ENCODE measurements at regions not wholly inside any gene's neighbourhood (a gene's known extent, or its start where the extent isn't known, plus 50 kb on each side); places are given as distances from the start of the nearest gene placed in this dataset.

GRCh38 chr2:14977021-14977420 is 344.5 kb downstream of the LRATD1 start:
- H3K9me3 Mint-ChIP-seq, result no peaks in the 10 kb centered on the region
- H3K4me3 Mint-ChIP-seq, result no peak overlapping the region
- TF ChIP-seq CTCF (IDR thresholded peaks at IDR 0.05; ENCODE audit: unreplicated experiment in 3 of 3), result no peak
- no peaks in the 10 kb centered on the region for H3K27me3 Mint-ChIP-seq (ENCODE audit: low read depth)
- peak overlapping the region; percentile 68 to 86 (median 73) for H3K27ac Mint-ChIP-seq
- H3K36me3 Mint-ChIP-seq (ENCODE audit: low read depth), result no peaks in the 10 kb centered on the region
- H3K4me1 Mint-ChIP-seq, result peaks cover 39% of the 10 kb centered on the region

GRCh38 chr2:14978845-14979244 is 346.3 kb downstream of the LRATD1 start:
- H3K27me3 Mint-ChIP-seq (ENCODE audit: low read depth), result no peaks in the 10 kb centered on the region
- no peaks in the 10 kb centered on the region for H3K9me3 Mint-ChIP-seq
- TF ChIP-seq CTCF (IDR thresholded peaks at IDR 0.05; ENCODE audit: unreplicated experiment in 3 of 3), result no peak
- H3K4me3 Mint-ChIP-seq, result no peak overlapping the region
- H3K36me3 Mint-ChIP-seq (ENCODE audit: low read depth), result no peaks in the 10 kb centered on the region
- H3K27ac Mint-ChIP-seq, result peak overlapping the region in 2 of 3 experiments; percentile 27 to 55
- peaks cover 39% of the 10 kb centered on the region for H3K4me1 Mint-ChIP-seq

GRCh38 chr2:14982790-14983189 is 350.3 kb downstream of the LRATD1 start:
- TF ChIP-seq CTCF (IDR thresholded peaks at IDR 0.05; ENCODE audit: unreplicated experiment in 3 of 3), result no peak
- no peak overlapping the region for H3K4me3 Mint-ChIP-seq
- H3K27ac Mint-ChIP-seq, result no peak overlapping the region
- H3K4me1 Mint-ChIP-seq, result peaks cover 31% of the 10 kb centered on the region
- H3K27me3 Mint-ChIP-seq (ENCODE audit: low read depth), result no peaks in the 10 kb centered on the region
- no peaks in the 10 kb centered on the region for H3K36me3 Mint-ChIP-seq (ENCODE audit: low read depth)
- H3K9me3 Mint-ChIP-seq, result no peaks in the 10 kb centered on the region

DNA sequence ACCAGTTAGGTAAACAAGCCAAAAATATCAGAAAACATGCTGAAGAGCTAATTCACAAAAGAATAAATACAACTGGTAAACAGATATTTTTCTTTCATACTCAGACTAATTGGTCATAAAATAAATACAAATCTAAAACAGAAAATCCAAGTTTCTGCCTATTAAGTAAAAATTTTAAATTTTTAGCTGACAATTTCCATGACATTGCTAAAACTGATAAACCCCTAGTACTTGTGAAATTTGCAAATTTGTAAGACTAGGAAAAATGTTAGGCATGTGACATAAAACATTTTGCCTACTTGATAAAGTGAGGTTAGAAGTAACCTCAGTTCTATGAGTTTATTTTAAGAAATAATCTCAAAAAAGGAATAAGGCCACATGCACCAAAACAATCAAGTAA is 356.1 kb downstream of the LRATD1 start:
- H3K9me3 Mint-ChIP-seq, result no peaks in the 10 kb centered on the region
- H3K27me3 Mint-ChIP-seq (ENCODE audit: low read depth), result peaks cover 3% of the 10 kb centered on the region
- H3K27ac Mint-ChIP-seq, result no peak overlapping the region
- no peaks in the 10 kb centered on the region for H3K36me3 Mint-ChIP-seq (ENCODE audit: low read depth)
- H3K4me3 Mint-ChIP-seq, result no peak overlapping the region
- H3K4me1 Mint-ChIP-seq, result no peaks in the 10 kb centered on the region
- TF ChIP-seq CTCF (IDR thresholded peaks at IDR 0.05; ENCODE audit: unreplicated experiment in 3 of 3), result no peak

DNA sequence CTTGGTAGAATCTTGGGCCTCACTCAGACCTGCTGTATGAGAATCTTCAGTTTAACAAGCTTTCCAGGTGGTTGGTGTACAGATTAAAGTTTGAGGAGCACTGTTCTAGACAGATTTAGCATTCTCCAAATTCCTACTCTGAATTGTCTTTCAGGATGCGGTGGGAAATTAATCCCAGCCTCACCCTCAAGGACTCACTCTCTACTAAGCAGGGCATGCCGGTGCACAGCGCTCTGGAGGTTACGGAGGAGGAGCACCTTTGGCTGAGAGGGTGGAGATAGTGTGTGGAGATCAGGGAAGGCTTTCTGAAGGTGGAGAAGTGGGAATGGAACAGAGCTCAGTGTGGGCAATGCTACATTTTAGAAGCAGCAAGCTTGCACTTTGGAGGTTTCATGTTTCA is 359.2 kb downstream of the LRATD1 start:
- no peak for TF ChIP-seq CTCF (IDR thresholded peaks at IDR 0.05; ENCODE audit: unreplicated experiment in 3 of 3)
- Mint-ChIP-seq H3K9me3 (no peaks in the 10 kb centered on the region), H3K27me3 (ENCODE audit: low read depth) (peaks cover 10% of the 10 kb centered on the region), H3K27ac (no peak overlapping the region), H3K4me3 (no peak overlapping the region), H3K4me1 (peaks cover 5% of the 10 kb centered on the region), H3K36me3 (ENCODE audit: low read depth) (no peaks in the 10 kb centered on the region)

DNA sequence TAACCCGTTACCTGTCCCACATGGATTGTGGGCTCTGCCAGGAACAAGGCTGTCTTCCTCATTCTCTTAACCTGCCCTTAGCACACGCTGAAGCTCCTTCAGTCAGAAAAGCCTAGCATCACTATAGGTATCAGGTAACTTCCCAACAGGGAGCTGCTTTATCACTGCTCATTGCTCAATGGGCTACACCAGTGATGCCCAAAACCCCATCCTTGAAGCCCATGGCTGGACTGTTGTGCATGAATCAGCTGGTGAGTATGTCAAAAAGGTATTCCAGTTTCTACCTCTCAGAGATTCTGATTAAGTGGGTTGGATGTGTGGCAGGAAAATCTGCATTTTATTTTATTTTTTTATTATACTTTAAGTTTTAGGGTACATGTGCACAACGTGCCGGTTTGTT is 362.2 kb downstream of the LRATD1 start:
- Mint-ChIP-seq H3K36me3 (ENCODE audit: low read depth) (no peaks in the 10 kb centered on the region), H3K9me3 (no peaks in the 10 kb centered on the region), H3K27ac (no peak overlapping the region), H3K4me3 (no peak overlapping the region), H3K4me1 (peaks cover 7% of the 10 kb centered on the region), H3K27me3 (ENCODE audit: low read depth) (peaks cover 10% of the 10 kb centered on the region)
- TF ChIP-seq CTCF (IDR thresholded peaks at IDR 0.05; ENCODE audit: unreplicated experiment in 3 of 3), result no peak
